H1 (cell line): ENCODE measurements at regions not wholly inside any gene's neighbourhood (a gene's known extent, or its start where the extent isn't known, plus 50 kb on each side); places are given as distances from the start of the nearest gene placed in this dataset.

ENCODE experiments used
- CTCF ChIA-PET: fragments of 300-600 bp; sonication (Branson Sonifier 250); formaldehyde crosslinking; loops from one replicate; lab custom pipeline; 2021; ENCODE audit not compliant: partially characterized antibody; lab: Charles Lee
- POLR2A ChIA-PET: fragments of 300-600 bp; sonication (Branson Sonifier 250); formaldehyde crosslinking; loops from one replicate; lab custom pipeline; 2021; ENCODE audit warnings: inconsistent platforms; ENCODE audit not compliant: partially characterized antibody; lab: Charles Lee
- DNase-seq, 2 experiments: peaks; one replicate each; pipeline versions ENCODE4 v3.0.0 to v3.0.0-alpha.2; 2010 to 2022; ENCODE audit warnings: low spot score in 2 of 2, low read depth in 1 of 2, mixed read lengths in 1 of 2
- FAIRE-seq: peaks from 2 replicates; lab custom pipeline; 2011; peaks lifted over from hg19 to GRCh38; lab: Jason Lieb, UNC
- H2AFZ ChIP-seq: 2 replicates; pipeline ENCODE4 v1.8.1; 2012; ENCODE audit warnings: low read length, inconsistent platforms
- H2AK5ac ChIP-seq: 2 replicates; pipeline ENCODE4 v1.6.1; 2013; ENCODE audit warnings: low read depth, low read length
- H2BK120ac ChIP-seq: replicated peaks from 2 replicates; pipeline ENCODE3; 2013; ENCODE audit warnings: low read depth, low read length, inconsistent platforms
- H2BK12ac ChIP-seq: 2 replicates; pipeline ENCODE4 v1.6.1; 2013; ENCODE audit warnings: low read depth, low read length
- H2BK15ac ChIP-seq: 2 replicates; pipeline ENCODE4 v1.6.1; 2013; ENCODE audit warnings: low read length
- H2BK20ac ChIP-seq: 2 replicates; pipeline ENCODE4 v1.6.1; 2013; ENCODE audit warnings: low read length
- H2BK5ac ChIP-seq: 2 replicates; pipeline ENCODE4 v1.6.1; 2013; ENCODE audit warnings: low read depth, low read length
- H3K14ac ChIP-seq: 2 replicates; pipeline ENCODE4 v1.6.1; 2013; ENCODE audit warnings: inconsistent platforms; ENCODE audit not compliant: insufficient read length
- H3K18ac ChIP-seq: 2 replicates; pipeline ENCODE4 v1.6.1; 2013; ENCODE audit warnings: low read length; ENCODE audit errors: extremely low read depth
- H3K23ac ChIP-seq: 2 replicates; pipeline ENCODE4 v1.6.1; 2013; ENCODE audit warnings: inconsistent platforms; ENCODE audit not compliant: insufficient read length
- H3K23me2 ChIP-seq: 2 replicates; pipeline ENCODE4 v1.6.1; 2013; ENCODE audit warnings: low read depth, low read length
- H3K27ac ChIP-seq: 2 replicates; pipeline ENCODE4 v1.6.1; 2011; ENCODE audit warnings: low read depth, low read length, inconsistent platforms
- H3K27me3 ChIP-seq, 4 experiments: replicated peaks in 1 of 4; 1 replicate in 1 of 4; 2 replicates in 3 of 4; pipeline versions ENCODE4 v1.6.1 to v1.8.1; 2011 to 2013; ENCODE audit warnings: low read length in 3 of 4, mild to moderate bottlenecking in 3 of 4, inconsistent platforms in 2 of 4, mixed read lengths in 2 of 4, moderate library complexity in 1 of 4; ENCODE audit not compliant: control insufficient read depth in 3 of 4, insufficient read depth in 3 of 4; ENCODE audit errors: extremely low read depth in 1 of 4
- H3K36me3 ChIP-seq, 4 experiments: 2 replicates each; pipeline versions ENCODE4 v1.6.1 to v1.8.1; 2011 to 2013; ENCODE audit warnings: mild to moderate bottlenecking in 4 of 4, low read length in 3 of 4, moderate library complexity in 2 of 4, control low read depth in 1 of 4, inconsistent platforms in 1 of 4; ENCODE audit not compliant: insufficient read depth in 4 of 4, control insufficient read depth in 2 of 4
- H3K4ac ChIP-seq: replicated peaks from 2 replicates; pipeline ENCODE3; 2013; ENCODE audit warnings: low read length, low read depth, mixed read lengths, inconsistent platforms; ENCODE audit not compliant: insufficient read length
- H3K4me1 ChIP-seq, 4 experiments: replicated peaks in 1 of 4; 1 replicate in 1 of 4; 2 replicates in 3 of 4; pipeline versions ENCODE4 v1.6.1 to v1.8.1; 2011 to 2013; ENCODE audit warnings: low read length in 3 of 4, inconsistent platforms in 2 of 4, mixed read lengths in 1 of 4; ENCODE audit not compliant: insufficient read depth in 4 of 4, control insufficient read depth in 3 of 4
- H3K4me2 ChIP-seq, 2 experiments: 2 replicates each; pipeline versions ENCODE4 v1.6.1 to v1.8.1; 2011 to 2013; ENCODE audit warnings: low read depth in 2 of 2, low read length in 2 of 2, control low read depth in 1 of 2, inconsistent platforms in 1 of 2, mild to moderate bottlenecking in 1 of 2; ENCODE audit not compliant: insufficient read depth in 1 of 2
- H3K4me3 ChIP-seq, 4 experiments: fragments of 200-600, 300-600 bp in 1 of 4; sonication (generic), shearing (Covaris generic), sonication (Bioruptor Twin) in 1 of 4; 2 replicates each; pipeline versions ENCODE4 v1.5.1 to v1.8.1; 2011 to 2016; ENCODE audit warnings: low read length in 4 of 4, low read depth in 3 of 4, control low read depth in 2 of 4, inconsistent platforms in 2 of 4, mild to moderate bottlenecking in 2 of 4, mixed read lengths in 1 of 4, moderate library complexity in 1 of 4; ENCODE audit not compliant: insufficient read depth in 2 of 4; ENCODE audit errors: extremely low read depth in 1 of 4
- H3K56ac ChIP-seq: replicated peaks from 2 replicates; pipeline ENCODE3; 2013; ENCODE audit warnings: low read depth, mild to moderate bottlenecking, mixed read lengths, low read length, inconsistent platforms; ENCODE audit not compliant: insufficient read length
- H3K79me1 ChIP-seq: 2 replicates; pipeline ENCODE4 v1.6.1; 2013; ENCODE audit warnings: low read depth, low read length, control low read depth
- H3K79me2 ChIP-seq, 2 experiments: 2 replicates each; pipeline versions ENCODE4 v1.6.1 to v1.8.1; 2012 to 2013; ENCODE audit warnings: low read length in 2 of 2, mild to moderate bottlenecking in 2 of 2, inconsistent platforms in 1 of 2; ENCODE audit not compliant: insufficient read depth in 2 of 2, control insufficient read depth in 1 of 2
- H3K9ac ChIP-seq, 4 experiments: replicated peaks in 1 of 4; 1 replicate in 1 of 4; 2 replicates in 3 of 4; pipeline versions ENCODE4 v1.6.1 to v1.8.1; 2011 to 2013; ENCODE audit warnings: low read depth in 3 of 4, low read length in 3 of 4, control low read depth in 2 of 4, mild to moderate bottlenecking in 2 of 4, moderate library complexity in 2 of 4, inconsistent platforms in 1 of 4; ENCODE audit errors: extremely low read depth in 1 of 4
- H3K9me3 ChIP-seq, 2 experiments: 2 replicates each; pipeline versions ENCODE4 v1.6.1 to v1.8.1; 2012 to 2013; ENCODE audit warnings: mild to moderate bottlenecking in 2 of 2, moderate library complexity in 2 of 2, control low read depth in 1 of 2, inconsistent platforms in 1 of 2, low read depth in 1 of 2, low read length in 1 of 2, mixed read lengths in 1 of 2; ENCODE audit not compliant: insufficient read depth in 2 of 2
- H4K20me1 ChIP-seq, 2 experiments: replicated peaks in 1 of 2; 2 replicates each; pipeline versions ENCODE3 to v1.8.1; 2011 to 2013; ENCODE audit warnings: inconsistent platforms in 2 of 2, low read length in 2 of 2, mild to moderate bottlenecking in 1 of 2; ENCODE audit not compliant: insufficient read depth in 2 of 2, control insufficient read depth in 1 of 2
- H4K5ac ChIP-seq: 2 replicates; pipeline ENCODE4 v1.6.1; 2013; ENCODE audit warnings: low read length, low read depth, mixed read lengths, inconsistent platforms; ENCODE audit not compliant: insufficient read length
- H4K8ac ChIP-seq: 2 replicates; pipeline ENCODE4 v1.8.0; 2013; ENCODE audit warnings: mild to moderate bottlenecking, moderate library complexity, low read length, inconsistent platforms; ENCODE audit not compliant: insufficient read depth; ENCODE audit errors: extremely low read depth
- H4K91ac ChIP-seq: replicated peaks from 2 replicates; pipeline ENCODE3; 2013; ENCODE audit warnings: low read length, mixed read lengths, inconsistent platforms; ENCODE audit not compliant: insufficient read length
- EGR1 ChIP-seq: IDR thresholded peaks from 2 replicates; pipeline ENCODE4 v1.6.1; 2011; ENCODE audit warnings: low read depth, low read length, borderline replicate concordance
- FOSL1 ChIP-seq: IDR thresholded peaks from 2 replicates; pipeline ENCODE4 v1.6.1; 2011; ENCODE audit warnings: mild to moderate bottlenecking, low read depth, low read length, moderate library complexity; ENCODE audit not compliant: insufficient read depth
- HDAC2 ChIP-seq, 2 experiments: fragments of 300-600 bp in 1 of 2; sonication (generic) in 1 of 2; IDR thresholded peaks; 2 replicates each; pipeline ENCODE4 v1.6.1; 2011 to 2012; ENCODE audit warnings: low read depth in 2 of 2, low read length in 2 of 2, mild to moderate bottlenecking in 2 of 2, moderate library complexity in 2 of 2, borderline replicate concordance in 1 of 2, inconsistent platforms in 1 of 2
- JUN ChIP-seq: IDR thresholded peaks from 2 replicates; pipeline ENCODE4 v1.6.1; 2011; ENCODE audit warnings: low read depth, mild to moderate bottlenecking, improper control_type of control experiment, low read length
- JUND ChIP-seq: IDR thresholded peaks from 2 replicates; pipeline ENCODE4 v1.6.1; 2011; ENCODE audit warnings: mild to moderate bottlenecking, improper control_type of control experiment, low read length
- NANOG ChIP-seq: IDR thresholded peaks from 2 replicates; pipeline ENCODE4 v1.6.1; 2011; ENCODE audit warnings: low read length, low read depth, mild to moderate bottlenecking, inconsistent platforms; ENCODE audit not compliant: insufficient read depth, poor library complexity, severe bottlenecking
- PHF8 ChIP-seq: fragments of 200-600 bp; sonication (generic); conservative IDR thresholded peaks from 2 replicates; pipeline ENCODE4 v1.7.1; 2012; ENCODE audit warnings: low read depth, mild to moderate bottlenecking, inconsistent platforms, low read length, moderate library complexity
- POLR2A ChIP-seq, 2 experiments: IDR thresholded peaks; 1 replicate in 1 of 2; 2 replicates in 1 of 2; pipeline ENCODE4 v1.6.1; 2011; ENCODE audit warnings: low read depth in 2 of 2, low read length in 2 of 2, mild to moderate bottlenecking in 2 of 2; ENCODE audit errors: control extremely low read depth in 1 of 2
- SIX5 ChIP-seq: IDR thresholded peaks from 2 replicates; pipeline ENCODE4 v1.6.1; 2011; ENCODE audit warnings: mild to moderate bottlenecking, low read depth, low read length
- SP2 ChIP-seq: IDR thresholded peaks from 2 replicates; pipeline ENCODE4 v1.6.1; 2012; ENCODE audit warnings: mild to moderate bottlenecking, low read length, inconsistent platforms
- SP4 ChIP-seq: IDR thresholded peaks from 2 replicates; pipeline ENCODE4 v1.6.1; 2012; ENCODE audit warnings: low read length, inconsistent platforms
- SRF ChIP-seq: IDR thresholded peaks from 2 replicates; pipeline ENCODE4 v1.6.1; 2011; ENCODE audit warnings: mild to moderate bottlenecking, low read depth, low read length, moderate library complexity
- TCF12 ChIP-seq: IDR thresholded peaks from 2 replicates; pipeline ENCODE4 v1.6.1; 2011; ENCODE audit warnings: low read depth, mild to moderate bottlenecking, low read length
- WGBS, 2 experiments: shearing (Covaris generic) in 1 of 2; methylation state at CpG; one replicate each; pipeline versions ENCODE4 v1.1.6 to v1.1.7; 2013 to 2015; ENCODE audit warnings: low lambda C conversion rate in 2 of 2, mixed read lengths in 2 of 2, inconsistent platforms in 1 of 2, low coverage in 1 of 2, missing lambda C conversion rate in 1 of 2; ENCODE audit not compliant: insufficient replicate concordance in 2 of 2, insufficient coverage in 1 of 2, insufficient read length in 1 of 2; ENCODE audit errors: extremely low coverage in 1 of 2, missing lambda C conversion rate in 1 of 2; 5-methylcytosine and 5-hydroxymethylcytosine counted together

DNA sequence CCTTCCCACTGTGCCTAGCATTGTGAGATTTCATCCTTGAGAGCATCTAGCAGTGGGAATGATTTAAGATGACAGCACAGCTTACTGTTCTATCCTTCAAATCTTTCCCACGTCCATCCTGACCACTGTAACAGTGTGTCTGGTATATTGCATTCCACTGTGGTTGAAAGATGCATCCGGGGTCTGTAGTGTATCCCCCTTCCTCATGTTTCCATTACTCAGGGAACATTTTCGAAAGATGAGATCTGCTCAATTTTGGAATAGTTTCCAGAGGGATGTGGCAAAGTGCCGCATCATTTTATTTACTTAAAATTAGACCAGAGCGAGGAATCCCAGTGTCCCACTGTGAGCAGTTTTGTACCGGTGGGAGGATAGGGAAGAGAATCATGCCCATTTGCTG is 407.1 kb upstream of the PAPPA start:
- H3K4me1 ChIP-seq: no peaks in the 10 kb centered on the region
- no peak overlapping the region for H3K9ac ChIP-seq
- H3K56ac ChIP-seq: no peak overlapping the region
- ChIA-PET POLR2A (no interaction called here), CTCF (no interaction called here)
- H3K36me3 ChIP-seq: no peaks in the 10 kb centered on the region
- H3K4ac ChIP-seq: no peak overlapping the region
- WGBS, 2 experiments: 90% methylated on average over 6 of the region's 6 CpGs; no CpG with 5 or more reads in 1 of the 2 experiments
- H2AFZ ChIP-seq: no peak overlapping the region
- no peak overlapping the region for H3K27ac ChIP-seq
- no peaks in the 10 kb centered on the region for H3K79me1 ChIP-seq
- H3K4me3 ChIP-seq: no peak overlapping the region
- no peaks in the 10 kb centered on the region for H3K27me3 ChIP-seq
- H4K91ac ChIP-seq: no peak overlapping the region
- no peak overlapping the region for H2BK120ac ChIP-seq
- no peak for TF ChIP-seq EGR1
- TF ChIP-seq SP4: no peak
- TF ChIP-seq SIX5: no peak
- TF ChIP-seq JUN: no peak
- no peak for TF ChIP-seq FOSL1
- no peak for TF ChIP-seq SP2
- no peak for TF ChIP-seq JUND
- TF ChIP-seq SRF: no peak
- TF ChIP-seq NANOG: no peak
- no peak for TF ChIP-seq TCF12
- no peak for TF ChIP-seq POLR2A (IDR thresholded peaks at IDR 0.05; ENCODE audit: control extremely low read depth in 1 of 2, low read depth in 2 of 2, low read length in 2 of 2)
- no peak for TF ChIP-seq HDAC2 (IDR thresholded peaks at IDR 0.05; ENCODE audit: borderline replicate concordance in 1 of 2, low read depth in 2 of 2, low read length in 2 of 2)
- TF ChIP-seq PHF8: no peak
- no peak overlapping the region for H2BK15ac ChIP-seq
- H3K14ac ChIP-seq: no peak overlapping the region
- no peaks in the 10 kb centered on the region for H3K23me2 ChIP-seq
- H2BK5ac ChIP-seq: no peak overlapping the region
- FAIRE-seq (no peak), DNase-seq (no peak)
- no peak overlapping the region for H3K18ac ChIP-seq
- H3K23ac ChIP-seq: no peak overlapping the region
- no peaks in the 10 kb centered on the region for H4K20me1 ChIP-seq
- no peak overlapping the region for H2BK20ac ChIP-seq
- H3K4me2 ChIP-seq: no peak overlapping the region
- H3K9me3 ChIP-seq: no peaks in the 10 kb centered on the region
- H4K5ac ChIP-seq: no peak overlapping the region
- H2BK12ac ChIP-seq: no peak overlapping the region
- no peak overlapping the region for H2AK5ac ChIP-seq
- H4K8ac ChIP-seq: no peak overlapping the region
- H3K79me2 ChIP-seq: no peaks in the 10 kb centered on the region
